Esophagus squamous epithelium (tissue), 5 donors: ENCODE measurements at regions not wholly inside any gene's neighbourhood (a gene's known extent, or its start where the extent isn't known, plus 50 kb on each side); places are given as distances from the start of the nearest gene placed in this dataset.

Source experiments
- DNase-seq: peaks from one replicate; lab custom pipeline; 2025; lab: John Stamatoyannopoulos, UW
- H3K27ac ChIP-seq, 4 donors: fragments of 200-600 bp; sonication (generic); one replicate each; pipeline ENCODE4 v1.5.1; 2016 to 2019; ENCODE audit warnings: mild to moderate bottlenecking in 1 of 4
- H3K27me3 ChIP-seq, 4 donors: fragments of 200-600 bp; sonication (generic); 1 replicate in 3 of 4; 2 replicates in 1 of 4; pipeline versions ENCODE4 v1.5.1 to v1.6.0; 2017 to 2021; ENCODE audit warnings: antibody characterized with exemption in 1 of 4
- H3K36me3 ChIP-seq, 3 donors: fragments of 200-600 bp; sonication (generic); one replicate each; pipeline ENCODE4 v1.5.1; 2016 to 2019
- H3K4me1 ChIP-seq, 3 donors: fragments of 200-600 bp; sonication (generic); one replicate each; pipeline ENCODE4 v1.5.1; 2017 to 2019
- H3K4me3 ChIP-seq, 4 donors: fragments of 200-600 bp; sonication (generic); 1 replicate in 3 of 4; 2 replicates in 1 of 4; pipeline ENCODE4 v1.5.1; 2016 to 2019; ENCODE audit warnings: mild to moderate bottlenecking in 2 of 4, moderate library complexity in 1 of 4
- H3K9me3 ChIP-seq, 3 donors: fragments of 200-600 bp; sonication (generic); one replicate each; pipeline ENCODE4 v1.5.1; 2016 to 2019
- POLR2A ChIP-seq, 4 donors: fragments of 450-650 bp; IDR thresholded peaks; one replicate each; pipeline ENCODE4 v1.6.1; 2017; ENCODE audit warnings: antibody characterized with exemption in 4 of 4, mild to moderate bottlenecking in 4 of 4, moderate library complexity in 3 of 4
- WGBS, 2 donors: methylation state at CpG; one replicate each; pipeline ENCODE4 v1.1.5; 2018; 5-methylcytosine and 5-hydroxymethylcytosine counted together
- intact Hi-C: fragments of 100-400 bp; cut with DNase I; formaldehyde crosslinking; loops from one replicate; pipeline ENCODE4 v1.15.0; 2022
- TF ChIP-seq, protein P1 (sequence below), 6 experiments: fragments of 450-650 bp in 4 of 6; fragments of 200-600 bp in 2 of 6; sonication (generic) in 2 of 6; IDR thresholded peaks; one replicate each; pipeline ENCODE4 v1.5.1; 2016 to 2019; ENCODE audit warnings: antibody characterized with exemption in 6 of 6, mild to moderate bottlenecking in 4 of 6, moderate library complexity in 4 of 6
- donor health status: DM: yes; HTN: yes; CAD: no.

DNA sequence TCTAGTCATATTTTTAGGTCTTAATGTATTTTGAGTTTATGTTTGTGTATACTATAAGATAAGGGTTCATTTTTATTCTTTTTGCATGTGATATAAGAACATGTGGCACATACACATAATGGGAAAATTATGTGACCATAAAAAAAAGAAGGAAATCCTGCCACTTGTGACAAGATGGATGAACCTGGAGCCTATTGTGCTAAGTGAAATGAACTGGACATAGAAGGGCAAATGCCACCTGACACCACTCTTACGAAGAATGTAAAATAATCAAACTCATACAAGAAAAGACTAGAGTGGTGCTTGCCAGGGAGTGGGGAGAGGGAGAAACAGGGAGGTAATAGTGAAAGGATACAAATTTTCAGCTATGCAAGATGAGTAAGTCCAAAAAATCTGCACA lies 126.1 kb downstream of the PLEKHG1 start:
- Histone ChIP-seq H3K4me1 (peaks cover 6 to 18% (median 7%) of the 10 kb centered on the region in 3 donors), H3K9me3 (no peaks in the 10 kb centered on the region), H3K4me3 (no peak overlapping the region), H3K27me3 (no peaks in the 10 kb centered on the region), H3K27ac (no peak overlapping the region), H3K36me3 (no peaks in the 10 kb centered on the region)
- WGBS, 2 donors: 0 to 80% methylated on average over 1 of the region's 1 CpG
- TF ChIP-seq, protein P1, sequence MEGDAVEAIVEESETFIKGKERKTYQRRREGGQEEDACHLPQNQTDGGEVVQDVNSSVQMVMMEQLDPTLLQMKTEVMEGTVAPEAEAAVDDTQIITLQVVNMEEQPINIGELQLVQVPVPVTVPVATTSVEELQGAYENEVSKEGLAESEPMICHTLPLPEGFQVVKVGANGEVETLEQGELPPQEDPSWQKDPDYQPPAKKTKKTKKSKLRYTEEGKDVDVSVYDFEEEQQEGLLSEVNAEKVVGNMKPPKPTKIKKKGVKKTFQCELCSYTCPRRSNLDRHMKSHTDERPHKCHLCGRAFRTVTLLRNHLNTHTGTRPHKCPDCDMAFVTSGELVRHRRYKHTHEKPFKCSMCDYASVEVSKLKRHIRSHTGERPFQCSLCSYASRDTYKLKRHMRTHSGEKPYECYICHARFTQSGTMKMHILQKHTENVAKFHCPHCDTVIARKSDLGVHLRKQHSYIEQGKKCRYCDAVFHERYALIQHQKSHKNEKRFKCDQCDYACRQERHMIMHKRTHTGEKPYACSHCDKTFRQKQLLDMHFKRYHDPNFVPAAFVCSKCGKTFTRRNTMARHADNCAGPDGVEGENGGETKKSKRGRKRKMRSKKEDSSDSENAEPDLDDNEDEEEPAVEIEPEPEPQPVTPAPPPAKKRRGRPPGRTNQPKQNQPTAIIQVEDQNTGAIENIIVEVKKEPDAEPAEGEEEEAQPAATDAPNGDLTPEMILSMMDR (IDR thresholded peaks at IDR 0.05): no peak
- TF ChIP-seq POLR2A (IDR thresholded peaks at IDR 0.05): no peak
- DNase-seq: no peak
- intact Hi-C loops: no loop called here

DNA sequence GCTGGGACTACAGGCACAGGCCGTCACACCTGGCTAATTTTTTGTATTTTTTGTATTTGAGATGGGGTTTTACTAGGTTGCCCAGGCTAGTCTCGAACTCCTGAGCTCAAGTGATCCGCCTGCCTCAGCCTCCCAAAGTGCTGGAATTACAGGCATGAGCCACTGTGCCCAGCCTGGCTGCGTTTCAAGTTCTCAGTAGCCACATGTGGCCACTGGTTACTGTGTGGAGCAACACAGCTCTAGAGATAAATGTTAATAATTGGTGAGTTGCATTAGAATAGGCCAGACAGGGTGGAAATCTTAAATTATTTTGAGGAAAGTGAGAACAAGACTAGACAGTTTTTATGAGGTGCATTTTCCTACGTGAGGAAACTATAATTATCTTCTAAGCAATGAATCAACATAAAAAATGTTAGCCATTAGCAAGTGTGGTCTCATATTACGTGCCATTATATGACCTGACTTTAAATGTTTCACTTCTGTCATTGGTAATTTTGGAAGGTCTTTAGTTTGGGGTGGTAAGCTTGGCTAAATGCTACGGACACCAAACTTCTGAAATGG lies 129.6 kb downstream of the PLEKHG1 start:
- intact Hi-C loops: no loop called here
- 82 to 90% methylated on average over 7 of the region's 7 CpGs for WGBS, 2 donors
- H3K27me3 ChIP-seq: no peaks in the 10 kb centered on the region
- no peak for TF ChIP-seq POLR2A (IDR thresholded peaks at IDR 0.05)
- TF ChIP-seq, protein P1 (IDR thresholded peaks at IDR 0.05): no peak
- H3K36me3 ChIP-seq: peaks cover 0 to 9% (median 0%) of the 10 kb centered on the region in 3 donors
- no peak overlapping the region for H3K27ac ChIP-seq
- DNase-seq: no peak
- no peaks in the 10 kb centered on the region for H3K9me3 ChIP-seq
- H3K4me3 ChIP-seq: no peak overlapping the region
- H3K4me1 ChIP-seq: peaks cover 0 to 6% (median 0%) of the 10 kb centered on the region in 3 donors

DNA sequence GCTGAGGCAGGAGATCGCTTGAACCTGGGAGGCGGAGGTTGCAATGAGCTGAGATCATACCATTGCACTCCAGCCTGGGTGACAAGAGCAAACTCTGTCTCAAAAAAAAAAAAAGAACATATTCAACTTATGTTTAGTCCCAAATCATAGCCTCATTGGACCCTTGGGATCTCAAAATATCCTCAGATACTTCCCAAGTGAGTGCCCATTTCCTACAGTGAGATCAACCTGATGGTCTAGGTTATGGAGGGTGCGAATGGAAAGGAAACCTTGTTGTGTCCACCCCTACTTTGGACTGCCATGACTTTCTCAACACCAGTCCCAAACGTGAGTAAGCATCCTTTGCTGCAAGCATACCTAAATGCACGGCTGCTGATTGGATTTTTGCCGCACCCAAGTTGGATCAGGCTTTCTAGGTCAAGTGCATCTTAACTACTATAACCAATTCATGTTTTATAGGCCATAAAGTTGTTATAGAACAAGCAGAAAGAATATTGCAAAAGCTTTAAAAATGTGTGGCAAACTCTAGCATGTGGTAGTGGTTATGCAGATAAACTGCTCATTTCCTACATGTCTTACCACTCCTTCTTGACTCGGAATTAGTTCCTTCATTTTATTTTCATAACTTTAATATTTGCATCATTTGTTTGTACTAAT lies 131.2 kb downstream of the PLEKHG1 start:
- 85 to 92% methylated on average over 6 to 7 of the region's 7 CpGs for WGBS, 2 donors
- Histone ChIP-seq H3K36me3 (peaks cover 0 to 11% (median 0%) of the 10 kb centered on the region in 3 donors), H3K4me1 (peaks cover 0 to 6% (median 0%) of the 10 kb centered on the region in 3 donors), H3K4me3 (no peak overlapping the region), H3K9me3 (no peaks in the 10 kb centered on the region), H3K27me3 (no peaks in the 10 kb centered on the region), H3K27ac (no peak overlapping the region)
- TF ChIP-seq, protein P1 (IDR thresholded peaks at IDR 0.05): no peak
- no peak for TF ChIP-seq POLR2A (IDR thresholded peaks at IDR 0.05)
- intact Hi-C loops: no loop called here
- no peak for DNase-seq

DNA sequence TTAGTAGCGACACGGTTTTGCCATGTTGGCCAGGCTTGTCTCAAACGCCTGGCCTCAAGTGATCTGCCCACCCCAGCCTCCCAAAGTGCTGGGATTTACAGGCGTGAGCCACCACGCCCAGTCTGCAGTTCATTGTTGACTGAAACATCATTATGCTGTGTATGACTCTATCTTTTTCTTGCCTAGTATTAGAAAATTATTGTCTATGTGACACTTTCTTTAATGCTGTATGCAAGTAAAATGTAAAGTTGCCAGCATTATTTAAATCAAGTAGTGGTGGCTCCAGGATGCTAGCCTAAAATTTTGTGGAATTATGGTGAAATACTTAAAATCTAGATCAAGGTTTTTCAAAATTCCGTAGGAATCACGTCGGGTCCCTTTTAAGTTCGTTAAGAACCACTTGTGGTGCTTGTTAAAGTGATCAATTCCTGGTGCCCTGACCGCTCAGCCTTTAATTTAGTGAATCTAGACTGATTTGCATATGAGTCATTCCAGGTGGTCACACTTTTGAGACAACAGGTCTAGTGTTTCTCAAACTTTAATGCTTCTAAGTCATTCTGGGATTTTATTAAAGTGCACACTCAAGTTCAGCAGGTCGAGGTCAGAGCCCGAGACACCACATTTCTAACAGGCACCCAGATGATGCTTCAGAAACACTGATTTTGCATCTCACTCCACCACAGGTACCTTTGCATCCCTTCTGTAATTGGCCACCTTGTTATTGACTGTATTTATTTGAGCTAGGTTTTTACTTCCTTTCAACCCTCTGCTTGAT lies 132.6 kb upstream of the MTHFD1L start:
- no peak for DNase-seq
- no peak overlapping the region for H3K4me3 ChIP-seq
- TF ChIP-seq POLR2A (IDR thresholded peaks at IDR 0.05): no peak
- TF ChIP-seq, protein P1 (IDR thresholded peaks at IDR 0.05): no peak
- no peak overlapping the region for H3K27ac ChIP-seq
- peaks cover 0 to 11% (median 0%) of the 10 kb centered on the region in 3 donors for H3K36me3 ChIP-seq
- intact Hi-C loops: no loop called here
- no peaks in the 10 kb centered on the region for H3K27me3 ChIP-seq
- H3K9me3 ChIP-seq: no peaks in the 10 kb centered on the region
- 85 to 89% methylated on average over 12 of the region's 12 CpGs for WGBS, 2 donors
- H3K4me1 ChIP-seq: peaks cover 0 to 6% (median 0%) of the 10 kb centered on the region in 3 donors

DNA sequence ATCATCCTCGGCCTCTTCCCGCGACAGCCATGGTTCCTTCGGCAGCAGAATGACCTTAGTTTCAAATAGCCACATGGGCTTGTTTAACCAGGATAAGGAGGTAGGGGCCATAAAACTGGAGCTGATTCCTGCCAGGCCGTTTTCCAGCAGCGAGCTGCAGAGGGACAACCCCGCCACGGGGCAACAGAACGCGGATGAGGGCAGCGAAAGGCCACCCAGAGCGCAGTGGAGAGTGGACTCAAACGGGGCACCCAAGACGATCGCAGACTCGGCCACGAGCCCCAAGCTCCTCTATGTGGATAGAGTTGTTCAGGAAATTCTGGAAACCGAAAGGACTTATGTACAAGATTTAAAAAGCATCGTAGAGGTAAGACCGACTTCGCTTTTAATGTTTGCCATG lies 131.8 kb upstream of the MTHFD1L start:
- Histone ChIP-seq H3K27ac (no peak overlapping the region), H3K4me3 (no peak overlapping the region), H3K4me1 (peaks cover 0 to 9% (median 0%) of the 10 kb centered on the region in 3 donors), H3K36me3 (peaks cover 0 to 11% (median 0%) of the 10 kb centered on the region in 3 donors), H3K9me3 (no peaks in the 10 kb centered on the region), H3K27me3 (no peaks in the 10 kb centered on the region)
- 95% methylated on average over 20 to 21 of the region's 21 CpGs for WGBS, 2 donors
- intact Hi-C loops: no loop called here
- no peak for TF ChIP-seq POLR2A (IDR thresholded peaks at IDR 0.05)
- TF ChIP-seq, protein P1 (IDR thresholded peaks at IDR 0.05): no peak
- no peak for DNase-seq
